ENCODE measurements at regions not wholly inside any gene's neighbourhood (a gene's known extent, or its start where the extent isn't known, plus 50 kb on each side); places are given as distances from the start of the nearest gene placed in this dataset.
"Not testable (repeated sequence)": the region's sequence is repeated elsewhere in the genome, so short reads cannot be mapped to it uniquely, and the experiment has no call there.

DNA sequence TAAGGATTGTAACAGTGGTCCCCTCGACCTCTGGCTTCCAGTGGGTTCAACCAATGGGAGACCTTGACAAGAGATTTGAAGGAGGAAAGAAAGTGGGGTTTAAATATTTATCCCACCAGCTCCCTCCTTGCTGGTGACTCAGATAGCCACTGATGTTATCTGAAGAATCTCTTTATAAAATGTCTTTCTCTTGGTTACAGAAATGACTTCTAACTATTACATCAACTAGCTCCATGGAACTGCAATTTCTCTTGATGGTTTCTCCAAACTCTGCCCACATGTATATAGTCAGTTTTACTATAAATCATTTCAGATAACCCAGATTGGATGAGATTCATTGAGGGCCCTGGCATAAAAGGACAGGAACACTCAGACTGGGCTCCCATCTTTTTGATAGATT, 920.2 kb upstream of the SOX9 start:
- no peak overlapping the region for H3K27ac ChIP-seq
- no peak for TF ChIP-seq ZFX (IDR thresholded peaks at IDR 0.05)
- TF ChIP-seq, protein P1, sequence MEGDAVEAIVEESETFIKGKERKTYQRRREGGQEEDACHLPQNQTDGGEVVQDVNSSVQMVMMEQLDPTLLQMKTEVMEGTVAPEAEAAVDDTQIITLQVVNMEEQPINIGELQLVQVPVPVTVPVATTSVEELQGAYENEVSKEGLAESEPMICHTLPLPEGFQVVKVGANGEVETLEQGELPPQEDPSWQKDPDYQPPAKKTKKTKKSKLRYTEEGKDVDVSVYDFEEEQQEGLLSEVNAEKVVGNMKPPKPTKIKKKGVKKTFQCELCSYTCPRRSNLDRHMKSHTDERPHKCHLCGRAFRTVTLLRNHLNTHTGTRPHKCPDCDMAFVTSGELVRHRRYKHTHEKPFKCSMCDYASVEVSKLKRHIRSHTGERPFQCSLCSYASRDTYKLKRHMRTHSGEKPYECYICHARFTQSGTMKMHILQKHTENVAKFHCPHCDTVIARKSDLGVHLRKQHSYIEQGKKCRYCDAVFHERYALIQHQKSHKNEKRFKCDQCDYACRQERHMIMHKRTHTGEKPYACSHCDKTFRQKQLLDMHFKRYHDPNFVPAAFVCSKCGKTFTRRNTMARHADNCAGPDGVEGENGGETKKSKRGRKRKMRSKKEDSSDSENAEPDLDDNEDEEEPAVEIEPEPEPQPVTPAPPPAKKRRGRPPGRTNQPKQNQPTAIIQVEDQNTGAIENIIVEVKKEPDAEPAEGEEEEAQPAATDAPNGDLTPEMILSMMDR (conservative IDR thresholded peaks at IDR 0.05), result no peak

DNA sequence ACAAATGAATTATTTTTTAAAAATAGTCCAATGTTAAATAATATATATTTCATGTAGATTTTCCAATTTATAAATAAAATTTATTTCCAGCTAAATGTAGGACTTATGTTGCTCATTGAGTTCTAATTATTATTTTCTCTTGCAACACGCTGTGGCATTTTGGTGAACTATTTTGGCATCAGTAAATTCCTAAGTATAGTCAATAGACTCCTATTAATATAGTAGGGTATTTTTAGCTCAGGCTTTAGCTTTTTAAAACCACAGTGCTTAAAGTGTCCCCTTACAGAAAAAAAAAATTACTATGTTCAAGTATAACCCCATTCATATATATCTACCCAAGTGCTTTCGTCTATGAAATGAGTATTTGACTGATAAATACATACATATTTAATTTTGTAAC, 919.2 kb upstream of the SOX9 start:
- no peak for TF ChIP-seq ZFX (IDR thresholded peaks at IDR 0.05)
- TF ChIP-seq, protein P1 (conservative IDR thresholded peaks at IDR 0.05), result no peak
- H3K27ac ChIP-seq, result no peak overlapping the region

- H3K27ac ChIP-seq, result no peak overlapping the region
- TF ChIP-seq, protein P1 (conservative IDR thresholded peaks at IDR 0.05), result no peak
- no peak for TF ChIP-seq ZFX (IDR thresholded peaks at IDR 0.05)
These were observed 918.4 kb upstream of the SOX9 start for GRCh38 chr17:71202449-71202848.

GRCh38 chr17:71203953-71204352, 916.9 kb upstream of the SOX9 start:
- TF ChIP-seq, protein P1 (conservative IDR thresholded peaks at IDR 0.05), result no peak
- no peak for TF ChIP-seq ZFX (IDR thresholded peaks at IDR 0.05)
- no peak overlapping the region for H3K27ac ChIP-seq

DNA sequence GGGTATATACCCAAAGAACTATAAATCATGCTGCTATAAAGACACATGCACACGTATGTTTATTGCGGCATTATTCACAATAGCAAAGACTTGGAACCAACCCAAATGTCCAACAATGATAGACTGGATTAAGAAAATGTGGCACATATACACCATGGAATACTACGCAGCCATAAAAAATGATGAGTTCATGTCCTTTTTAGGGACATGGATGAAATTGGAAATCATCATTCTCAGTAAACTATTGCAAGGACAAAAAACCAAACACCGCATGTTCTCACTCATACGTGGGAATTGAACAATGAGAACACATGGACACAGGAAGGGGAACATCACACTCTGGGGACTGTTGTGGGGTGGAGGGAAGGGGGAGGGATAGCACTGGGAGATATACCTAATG, 914.9 kb upstream of the SOX9 start:
- not testable (repeated sequence) for H3K27ac ChIP-seq

DNA sequence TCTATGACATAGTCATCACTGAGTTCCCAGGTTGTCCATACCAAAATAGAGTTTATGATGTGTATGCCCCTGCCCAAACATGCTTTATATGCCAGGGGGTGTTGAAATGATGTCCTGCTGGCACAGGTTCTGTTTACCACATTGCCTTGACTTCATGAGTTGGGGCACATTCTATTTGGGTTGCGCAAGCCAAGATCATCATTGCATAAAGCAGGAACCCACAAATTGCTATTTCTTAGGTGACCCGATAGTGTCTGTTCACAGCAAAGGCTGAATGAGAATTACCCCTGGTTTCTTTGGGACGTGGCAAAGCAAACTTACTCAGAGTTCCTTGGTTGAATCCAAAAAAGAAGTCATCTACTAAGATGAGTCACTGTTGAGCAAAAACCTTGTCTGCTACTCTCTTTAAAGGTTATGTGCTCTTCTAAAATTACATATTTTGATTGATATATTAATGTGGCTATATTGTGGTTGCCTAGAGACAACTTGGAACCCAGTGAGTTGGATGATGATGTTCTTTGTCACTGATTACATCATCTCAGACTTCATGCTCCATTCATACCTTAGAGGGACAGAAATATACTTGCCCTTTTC, 912.6 kb upstream of the SOX9 start:
- TF ChIP-seq, protein P1 (conservative IDR thresholded peaks at IDR 0.05), result no peak
- no peak overlapping the region for H3K27ac ChIP-seq

GRCh38 chr17:71213936-71214335, 906.9 kb upstream of the SOX9 start:
- no peak for TF ChIP-seq ZFX (IDR thresholded peaks at IDR 0.05)
- TF ChIP-seq, protein P1 (conservative IDR thresholded peaks at IDR 0.05), result no peak
- H3K27ac ChIP-seq, result no peak overlapping the region

GRCh38 chr17:71217769-71218168, 903.1 kb upstream of the SOX9 start:
- TF ChIP-seq, protein P1 (conservative IDR thresholded peaks at IDR 0.05), result no peak
- no peak for TF ChIP-seq ZFX (IDR thresholded peaks at IDR 0.05)
- H3K27ac ChIP-seq, result no peak overlapping the region
